Keratinocyte (primary cell): ENCODE measurements at regions not wholly inside any gene's neighbourhood (a gene's known extent, or its start where the extent isn't known, plus 50 kb on each side); places are given as distances from the start of the nearest gene placed in this dataset.

ENCODE experiments used
- DNase-seq: peaks from one replicate; pipeline ENCODE4 v3.0.0-alpha.2; 2011; ENCODE audit warnings: low read depth, missing footprints, low spot score
- FAIRE-seq: peaks from 2 replicates; lab custom pipeline; 2011; peaks lifted over from hg19 to GRCh38; lab: Jason Lieb, UNC
- H2AFZ ChIP-seq: 2 replicates; pipeline ENCODE4 v1.6.0; 2012; ENCODE audit warnings: low read length, control low read depth, inconsistent platforms; ENCODE audit not compliant: control insufficient read depth
- H3K27ac ChIP-seq: 2 replicates; pipeline ENCODE4 v1.5.1; 2011; ENCODE audit warnings: low read length; ENCODE audit not compliant: control insufficient read depth, insufficient read depth
- H3K27me3 ChIP-seq: 3 replicates; pipeline ENCODE4 v1.6.0; 2011; ENCODE audit warnings: low read length; ENCODE audit not compliant: control insufficient read depth, insufficient read depth; ENCODE audit errors: extremely low read depth
- H3K36me3 ChIP-seq, 2 experiments: 2 replicates in 1 of 2; 3 replicates in 1 of 2; pipeline ENCODE4 v1.5.1; 2011; ENCODE audit warnings: low read length in 2 of 2, mild to moderate bottlenecking in 1 of 2; ENCODE audit not compliant: control insufficient read depth in 2 of 2, insufficient read depth in 2 of 2; ENCODE audit errors: extremely low read depth in 1 of 2
- H3K4me1 ChIP-seq: 3 replicates; pipeline ENCODE4 v1.5.1; 2011; ENCODE audit warnings: low read length; ENCODE audit not compliant: control insufficient read depth, insufficient read depth; ENCODE audit errors: extremely low read depth
- H3K4me2 ChIP-seq: 3 replicates; pipeline ENCODE4 v1.6.0; 2011; ENCODE audit warnings: low read depth, low read length; ENCODE audit not compliant: control insufficient read depth, insufficient read depth; ENCODE audit errors: extremely low read depth
- H3K4me3 ChIP-seq, 3 experiments: fragments of 200-600 bp in 1 of 3; sonication (generic) in 1 of 3; 2 replicates in 2 of 3; 3 replicates in 1 of 3; pipeline ENCODE4 v1.5.1; 2011 to 2016; ENCODE audit warnings: low read length in 3 of 3, mild to moderate bottlenecking in 3 of 3, control low read depth in 2 of 3, inconsistent platforms in 1 of 3, low read depth in 1 of 3, mixed read lengths in 1 of 3, mixed run types in 1 of 3, moderate library complexity in 1 of 3; ENCODE audit not compliant: control insufficient read depth in 2 of 3, insufficient read depth in 2 of 3; ENCODE audit errors: extremely low read depth in 1 of 3
- H3K79me2 ChIP-seq: 2 replicates; pipeline ENCODE4 v1.6.0; 2012; ENCODE audit warnings: low read length; ENCODE audit not compliant: control insufficient read depth, insufficient read depth
- H3K9ac ChIP-seq: 3 replicates; pipeline ENCODE4 v1.6.0; 2011; ENCODE audit warnings: low read length; ENCODE audit not compliant: control insufficient read depth, insufficient read depth; ENCODE audit errors: extremely low read depth
- H3K9me1 ChIP-seq: 3 replicates; pipeline ENCODE4 v1.6.0; 2011; ENCODE audit warnings: low read length; ENCODE audit not compliant: control insufficient read depth, insufficient read depth; ENCODE audit errors: extremely low read depth
- H3K9me3 ChIP-seq: 2 replicates; pipeline ENCODE4 v1.5.1; 2012; ENCODE audit warnings: low read depth, low read length; ENCODE audit not compliant: control insufficient read depth
- H4K20me1 ChIP-seq: 3 replicates; pipeline ENCODE4 v1.6.0; 2011; ENCODE audit warnings: low read length; ENCODE audit not compliant: control insufficient read depth, insufficient read depth; ENCODE audit errors: extremely low read depth
- CTCF ChIP-seq, 3 experiments: IDR thresholded peaks in 1 of 3; conservative IDR thresholded peaks in 1 of 3; optimal IDR thresholded peaks in 1 of 3; 2 replicates in 2 of 3; 3 replicates in 1 of 3; pipeline versions ENCODE3 to v1.5.1; 2011; ENCODE audit warnings: low read length in 3 of 3, mild to moderate bottlenecking in 3 of 3, moderate library complexity in 2 of 3, control low read depth in 1 of 3, inconsistent platforms in 1 of 3; ENCODE audit not compliant: insufficient read depth in 2 of 3; ENCODE audit errors: extremely low read depth in 1 of 3
- EZH2 ChIP-seq: IDR thresholded peaks from one replicate; pipeline ENCODE4 v1.6.1; 2012; ENCODE audit warnings: inconsistent platforms, mild to moderate bottlenecking, low read length, moderate library complexity
- dilution Hi-C: fragments of 300-500 bp; cut with MboI; formaldehyde crosslinking; loops from one replicate; pipeline ENCODE4 v1.7.0; 2020; ENCODE audit warnings: low sequenced_read_pairs; ENCODE audit not compliant: extremely low pct_ligation_motif_present

GRCh38 chr2:38146275-38146906, 70.4 kb upstream of the CYP1B1 start:
- H3K36me3 ChIP-seq, result no peaks in the 10 kb centered on the region
- H3K9me3 ChIP-seq, result no peaks in the 10 kb centered on the region
- dilution Hi-C loops, result no loop called here
- no peaks in the 10 kb centered on the region for H3K27me3 ChIP-seq
- H3K4me3 ChIP-seq, result no peak overlapping the region
- H3K27ac ChIP-seq, result peak overlapping the region; percentile 84
- FAIRE-seq (peak; percentile 69), DNase-seq (no peak)
- peak overlapping the region; percentile 44 for H2AFZ ChIP-seq
- H3K79me2 ChIP-seq, result no peaks in the 10 kb centered on the region
- H3K4me1 ChIP-seq, result peaks cover 15% of the 10 kb centered on the region
- no peaks in the 10 kb centered on the region for H4K20me1 ChIP-seq
- peak overlapping the region; percentile 64 for H3K9ac ChIP-seq
- no peaks in the 10 kb centered on the region for H3K9me1 ChIP-seq
- no peak for TF ChIP-seq EZH2
- TF ChIP-seq CTCF (optimal IDR thresholded peaks at IDR 0.05 in 1 of 3, IDR thresholded peaks at IDR 0.05 in 1 of 3, conservative IDR thresholded peaks at IDR 0.05 in 1 of 3; ENCODE audit: extremely low read depth in 1 of 3, insufficient read depth in 2 of 3, low read length in 3 of 3), result no peak
- H3K4me2 ChIP-seq, result peak overlapping the region; percentile 70

GRCh38 chr2:38145236-38145635, 69.3 kb upstream of the CYP1B1 start:
- dilution Hi-C loops, result no loop called here
- Histone ChIP-seq H3K36me3 (no peaks in the 10 kb centered on the region), H3K27me3 (no peaks in the 10 kb centered on the region), H3K9me1 (no peaks in the 10 kb centered on the region), H3K79me2 (no peaks in the 10 kb centered on the region), H4K20me1 (no peaks in the 10 kb centered on the region), H3K9me3 (no peaks in the 10 kb centered on the region), H3K4me2 (no peak overlapping the region), H3K27ac (no peak overlapping the region), H3K9ac (no peak overlapping the region), H2AFZ (no peak overlapping the region), H3K4me1 (peaks cover 15% of the 10 kb centered on the region), H3K4me3 (no peak overlapping the region)
- DNase-seq (no peak), FAIRE-seq (no peak)
- no peak for TF ChIP-seq CTCF (optimal IDR thresholded peaks at IDR 0.05 in 1 of 3, IDR thresholded peaks at IDR 0.05 in 1 of 3, conservative IDR thresholded peaks at IDR 0.05 in 1 of 3; ENCODE audit: extremely low read depth in 1 of 3, insufficient read depth in 2 of 3, low read length in 3 of 3)
- TF ChIP-seq EZH2, result no peak
